ENCODE measurements at regions not wholly inside any gene's neighbourhood (a gene's known extent, or its start where the extent isn't known, plus 50 kb on each side); places are given as distances from the start of the nearest gene placed in this dataset.

DNA sequence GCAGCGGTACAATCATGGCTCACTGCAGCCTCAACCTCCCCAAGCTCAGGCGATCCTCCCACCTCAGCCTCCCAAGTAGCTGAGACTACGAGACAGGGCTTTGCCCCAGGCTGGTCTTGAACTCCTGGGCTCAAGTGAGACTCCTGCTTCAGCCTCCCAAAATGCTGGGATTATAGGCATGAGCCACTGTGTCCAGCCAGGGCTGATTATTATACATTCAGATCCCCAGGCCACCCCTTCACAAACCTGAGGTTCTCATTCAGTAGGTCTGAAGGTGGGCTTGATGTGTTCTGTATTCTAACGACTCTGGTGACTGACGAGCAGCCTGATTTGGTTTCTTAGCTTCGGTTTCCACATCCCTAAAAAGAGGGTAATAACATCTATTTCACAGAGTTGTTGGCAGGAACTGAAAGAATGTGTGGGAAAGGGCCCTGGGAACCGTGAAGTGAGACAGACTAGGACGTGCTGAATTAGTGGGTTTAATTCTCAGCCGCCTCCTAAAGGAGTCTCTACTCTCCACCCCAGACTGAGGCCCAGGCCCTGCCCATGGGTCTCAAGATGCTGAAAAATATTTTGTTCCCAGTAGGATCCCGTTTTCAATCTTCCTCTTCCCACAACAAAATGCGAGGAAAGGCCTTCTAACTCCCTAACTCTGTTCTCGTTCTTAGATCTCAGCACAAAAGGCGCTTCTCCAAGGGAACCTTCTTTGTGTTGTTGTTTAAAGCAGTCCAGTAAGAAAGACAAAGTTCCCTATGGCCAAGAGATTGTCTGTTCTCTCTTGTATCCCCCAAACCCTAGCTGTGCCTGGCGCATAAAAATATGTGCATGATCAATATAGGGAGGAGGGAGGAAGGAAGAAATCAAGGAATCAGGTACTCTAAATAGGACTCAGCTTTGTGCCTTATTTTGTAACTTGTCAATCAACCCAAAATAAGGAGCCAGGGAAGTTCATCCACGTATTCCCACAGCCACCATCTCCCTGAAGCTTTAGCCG is 210.0 kb upstream of the TOPAZ1 start:
- no peak for TF ChIP-seq EZH2 (IDR thresholded peaks at IDR 0.05; ENCODE audit: borderline replicate concordance, insufficient read depth, low read length, poor library complexity, severe bottlenecking)
- no peak for TF ChIP-seq EP300 (conservative IDR thresholded peaks at IDR 0.05; ENCODE audit: poor library complexity, severe bottlenecking)
- TF ChIP-seq MXI1 (conservative IDR thresholded peaks at IDR 0.05; ENCODE audit: poor library complexity, severe bottlenecking): no peak
- TF ChIP-seq, protein P1, sequence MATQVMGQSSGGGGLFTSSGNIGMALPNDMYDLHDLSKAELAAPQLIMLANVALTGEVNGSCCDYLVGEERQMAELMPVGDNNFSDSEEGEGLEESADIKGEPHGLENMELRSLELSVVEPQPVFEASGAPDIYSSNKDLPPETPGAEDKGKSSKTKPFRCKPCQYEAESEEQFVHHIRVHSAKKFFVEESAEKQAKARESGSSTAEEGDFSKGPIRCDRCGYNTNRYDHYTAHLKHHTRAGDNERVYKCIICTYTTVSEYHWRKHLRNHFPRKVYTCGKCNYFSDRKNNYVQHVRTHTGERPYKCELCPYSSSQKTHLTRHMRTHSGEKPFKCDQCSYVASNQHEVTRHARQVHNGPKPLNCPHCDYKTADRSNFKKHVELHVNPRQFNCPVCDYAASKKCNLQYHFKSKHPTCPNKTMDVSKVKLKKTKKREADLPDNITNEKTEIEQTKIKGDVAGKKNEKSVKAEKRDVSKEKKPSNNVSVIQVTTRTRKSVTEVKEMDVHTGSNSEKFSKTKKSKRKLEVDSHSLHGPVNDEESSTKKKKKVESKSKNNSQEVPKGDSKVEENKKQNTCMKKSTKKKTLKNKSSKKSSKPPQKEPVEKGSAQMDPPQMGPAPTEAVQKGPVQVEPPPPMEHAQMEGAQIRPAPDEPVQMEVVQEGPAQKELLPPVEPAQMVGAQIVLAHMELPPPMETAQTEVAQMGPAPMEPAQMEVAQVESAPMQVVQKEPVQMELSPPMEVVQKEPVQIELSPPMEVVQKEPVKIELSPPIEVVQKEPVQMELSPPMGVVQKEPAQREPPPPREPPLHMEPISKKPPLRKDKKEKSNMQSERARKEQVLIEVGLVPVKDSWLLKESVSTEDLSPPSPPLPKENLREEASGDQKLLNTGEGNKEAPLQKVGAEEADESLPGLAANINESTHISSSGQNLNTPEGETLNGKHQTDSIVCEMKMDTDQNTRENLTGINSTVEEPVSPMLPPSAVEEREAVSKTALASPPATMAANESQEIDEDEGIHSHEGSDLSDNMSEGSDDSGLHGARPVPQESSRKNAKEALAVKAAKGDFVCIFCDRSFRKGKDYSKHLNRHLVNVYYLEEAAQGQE (IDR thresholded peaks at IDR 0.05; ENCODE audit: borderline replicate concordance): no peak
- no peak for TF ChIP-seq RAD21 (conservative IDR thresholded peaks at IDR 0.05)
- TF ChIP-seq SMC3 (conservative IDR thresholded peaks at IDR 0.05; ENCODE audit: poor library complexity): no peak
- no peaks in the 10 kb centered on the region for H4K20me1 ChIP-seq (ENCODE audit: insufficient read depth)
- H3K9me3 ChIP-seq (ENCODE audit: low read length): no peaks in the 10 kb centered on the region
- H3K9me2 ChIP-seq (ENCODE audit: insufficient read depth, low read length): no peaks in the 10 kb centered on the region
- no peaks in the 10 kb centered on the region for H3K27me3 ChIP-seq (ENCODE audit: insufficient read depth, low read depth, low read length)
- H2AFZ ChIP-seq (ENCODE audit: low read depth, low read length): no peak overlapping the region
- H3K4me2 ChIP-seq (ENCODE audit: low read length): no peak overlapping the region
- H3K4me3 ChIP-seq (ENCODE audit: low read length): no peak overlapping the region
- no peak overlapping the region for H3K27ac ChIP-seq (ENCODE audit: low read length)
- no peak overlapping the region for H3K9ac ChIP-seq (ENCODE audit: low read length)
- H3K79me2 ChIP-seq (replicated peaks; ENCODE audit: insufficient read depth, low read length): no peaks in the 10 kb centered on the region
- H3F3A ChIP-seq (ENCODE audit: insufficient read depth, low read length, poor library complexity, severe bottlenecking): no peaks in the 10 kb centered on the region
- no peaks in the 10 kb centered on the region for H3K36me3 ChIP-seq (ENCODE audit: insufficient read depth, low read length)

DNA sequence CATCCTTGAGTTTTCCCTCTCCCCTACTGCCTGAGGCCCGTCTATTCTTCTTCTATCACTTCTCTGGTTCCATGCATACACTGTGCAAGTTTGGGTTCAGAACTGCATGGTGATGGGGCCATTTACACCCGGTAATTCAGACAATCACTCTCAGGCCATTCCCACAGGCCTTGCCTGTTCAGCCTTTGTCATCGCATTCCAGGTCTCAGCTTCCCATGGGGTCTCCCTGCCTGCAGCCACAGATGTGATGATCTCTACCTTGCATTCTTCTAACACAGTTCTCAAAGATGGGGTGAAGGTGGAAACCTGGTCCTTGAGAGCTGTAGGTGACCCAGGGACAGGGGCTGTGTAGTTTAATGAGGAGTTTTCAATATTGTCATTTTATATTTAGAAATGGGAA is 209.2 kb upstream of the TOPAZ1 start:
- Histone ChIP-seq H4K20me1 (ENCODE audit: insufficient read depth) (no peaks in the 10 kb centered on the region), H3K4me2 (ENCODE audit: low read length) (no peak overlapping the region), H2AFZ (ENCODE audit: low read depth, low read length) (no peak overlapping the region), H3K27me3 (ENCODE audit: insufficient read depth, low read depth, low read length) (no peaks in the 10 kb centered on the region), H3K9me2 (ENCODE audit: insufficient read depth, low read length) (no peaks in the 10 kb centered on the region), H3K79me2 (replicated peaks; ENCODE audit: insufficient read depth, low read length) (no peaks in the 10 kb centered on the region), H3K9me3 (ENCODE audit: low read length) (no peaks in the 10 kb centered on the region), H3K36me3 (ENCODE audit: insufficient read depth, low read length) (no peaks in the 10 kb centered on the region), H3F3A (ENCODE audit: insufficient read depth, low read length, poor library complexity, severe bottlenecking) (no peaks in the 10 kb centered on the region), H3K4me3 (ENCODE audit: low read length) (no peak overlapping the region), H3K27ac (ENCODE audit: low read length) (no peak overlapping the region), H3K9ac (ENCODE audit: low read length) (no peak overlapping the region)
- TF ChIP-seq, protein P2, sequence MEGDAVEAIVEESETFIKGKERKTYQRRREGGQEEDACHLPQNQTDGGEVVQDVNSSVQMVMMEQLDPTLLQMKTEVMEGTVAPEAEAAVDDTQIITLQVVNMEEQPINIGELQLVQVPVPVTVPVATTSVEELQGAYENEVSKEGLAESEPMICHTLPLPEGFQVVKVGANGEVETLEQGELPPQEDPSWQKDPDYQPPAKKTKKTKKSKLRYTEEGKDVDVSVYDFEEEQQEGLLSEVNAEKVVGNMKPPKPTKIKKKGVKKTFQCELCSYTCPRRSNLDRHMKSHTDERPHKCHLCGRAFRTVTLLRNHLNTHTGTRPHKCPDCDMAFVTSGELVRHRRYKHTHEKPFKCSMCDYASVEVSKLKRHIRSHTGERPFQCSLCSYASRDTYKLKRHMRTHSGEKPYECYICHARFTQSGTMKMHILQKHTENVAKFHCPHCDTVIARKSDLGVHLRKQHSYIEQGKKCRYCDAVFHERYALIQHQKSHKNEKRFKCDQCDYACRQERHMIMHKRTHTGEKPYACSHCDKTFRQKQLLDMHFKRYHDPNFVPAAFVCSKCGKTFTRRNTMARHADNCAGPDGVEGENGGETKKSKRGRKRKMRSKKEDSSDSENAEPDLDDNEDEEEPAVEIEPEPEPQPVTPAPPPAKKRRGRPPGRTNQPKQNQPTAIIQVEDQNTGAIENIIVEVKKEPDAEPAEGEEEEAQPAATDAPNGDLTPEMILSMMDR (IDR thresholded peaks at IDR 0.05; ENCODE audit: poor library complexity, severe bottlenecking): no peak
- TF ChIP-seq EP300 (conservative IDR thresholded peaks at IDR 0.05; ENCODE audit: poor library complexity, severe bottlenecking) (no peak), TAF1 (IDR thresholded peaks at IDR 0.05; ENCODE audit: low read depth) (no peak), POLR2AphosphoS5 (IDR thresholded peaks at IDR 0.05) (no peak), MXI1 (conservative IDR thresholded peaks at IDR 0.05; ENCODE audit: poor library complexity, severe bottlenecking) (no peak), EZH2 (IDR thresholded peaks at IDR 0.05; ENCODE audit: borderline replicate concordance, insufficient read depth, low read length, poor library complexity, severe bottlenecking) (no peak), RAD21 (conservative IDR thresholded peaks at IDR 0.05) (no peak), SMC3 (conservative IDR thresholded peaks at IDR 0.05; ENCODE audit: poor library complexity) (no peak)
- TF ChIP-seq, protein P1 (IDR thresholded peaks at IDR 0.05; ENCODE audit: borderline replicate concordance): no peak

Data from neural cell (in vitro differentiated cells).